ENCODE measurements at regions not wholly inside any gene's neighbourhood (a gene's known extent, or its start where the extent isn't known, plus 50 kb on each side); places are given as distances from the start of the nearest gene placed in this dataset.

DNA sequence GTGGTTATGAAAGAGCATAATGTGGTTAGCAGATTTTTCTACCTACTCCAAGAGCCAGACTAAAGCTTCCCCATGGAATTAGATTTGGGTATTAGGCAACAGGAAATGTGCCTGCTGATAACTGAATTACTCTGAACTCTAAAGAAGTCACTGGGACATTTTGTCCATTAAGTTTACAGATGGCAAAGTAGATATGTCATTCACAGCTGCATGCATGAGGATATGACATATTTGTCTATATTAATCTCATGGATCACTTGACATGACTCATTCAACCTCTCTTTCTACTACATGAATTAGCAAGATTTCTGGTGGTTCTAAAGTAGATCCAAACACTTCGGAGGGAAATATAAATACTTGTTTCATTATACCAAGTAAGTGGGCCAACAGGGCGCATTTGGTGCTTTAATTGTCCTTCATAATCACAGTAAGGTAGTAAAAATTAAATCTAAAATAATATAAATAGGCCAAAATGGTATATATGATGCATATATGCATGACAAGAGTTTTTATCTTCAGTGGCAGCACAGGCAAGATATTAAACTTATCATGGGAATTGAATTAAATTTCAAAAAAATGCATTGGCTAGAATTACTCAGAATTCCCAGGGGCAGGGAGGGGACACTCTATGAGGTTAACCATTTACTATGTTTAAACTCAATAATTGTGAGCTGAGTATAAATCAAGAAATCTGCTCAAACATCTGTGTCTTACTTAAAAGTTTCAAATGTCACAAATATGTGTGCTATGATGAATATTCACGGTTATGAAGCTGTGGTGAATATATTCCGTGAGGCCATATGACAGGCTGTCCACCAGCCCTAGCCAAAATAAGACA is 365.3 kb upstream of the KCNMB2 start:
- Histone ChIP-seq H3K9me3 (ENCODE audit: control insufficient read depth in 5 of 5, low read length in 5 of 5) (peaks cover 0 to 3% (median 0%) of the 10 kb centered on the region in 5 donors), H3K4me1 (ENCODE audit: control insufficient read depth in 5 of 5, insufficient read depth in 5 of 5, low read length in 5 of 5) (peaks cover 0 to 21% (median 14%) of the 10 kb centered on the region in 5 donors), H3K27ac (ENCODE audit: low read depth, low read length) (no peak overlapping the region), H3K36me3 (ENCODE audit: control insufficient read depth in 5 of 5, insufficient read depth in 5 of 5, low read length in 5 of 5) (no peaks in the 10 kb centered on the region), H3K27me3 (ENCODE audit: control insufficient read depth in 5 of 5, insufficient read depth in 4 of 5, low read length in 5 of 5) (no peaks in the 10 kb centered on the region), H3K4me3 (ENCODE audit: low read depth in 1 of 5, low read length in 5 of 5) (no peak overlapping the region), H3K9ac (ENCODE audit: low read length in 5 of 5) (no peak overlapping the region)

DNA sequence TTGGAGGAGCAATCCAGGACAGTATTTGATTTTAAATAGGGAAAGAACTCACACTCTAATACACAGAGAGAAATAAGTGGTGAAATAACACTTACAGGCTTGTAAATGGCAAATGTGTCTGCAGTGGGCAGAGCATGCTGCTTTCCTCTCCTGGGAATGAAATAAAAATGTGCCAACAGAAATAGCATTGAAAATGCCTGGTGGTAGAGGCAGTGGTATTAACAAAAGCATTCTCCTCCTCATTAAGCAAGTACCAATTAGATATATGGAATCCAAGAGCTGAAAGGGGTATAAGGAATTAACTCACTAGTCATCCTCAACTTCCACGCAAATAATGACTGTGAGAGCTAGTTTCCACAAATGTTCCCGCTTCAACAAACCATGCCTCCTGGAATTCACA is 364.1 kb upstream of the KCNMB2 start:
- H3K9ac ChIP-seq (ENCODE audit: low read length in 5 of 5): no peak overlapping the region
- H3K4me1 ChIP-seq (ENCODE audit: control insufficient read depth in 5 of 5, insufficient read depth in 5 of 5, low read length in 5 of 5): peaks cover 0 to 21% (median 14%) of the 10 kb centered on the region in 5 donors
- peaks cover 0 to 3% (median 0%) of the 10 kb centered on the region in 5 donors for H3K9me3 ChIP-seq (ENCODE audit: control insufficient read depth in 5 of 5, low read length in 5 of 5)
- no peaks in the 10 kb centered on the region for H3K36me3 ChIP-seq (ENCODE audit: control insufficient read depth in 5 of 5, insufficient read depth in 5 of 5, low read length in 5 of 5)
- no peaks in the 10 kb centered on the region for H3K27me3 ChIP-seq (ENCODE audit: control insufficient read depth in 5 of 5, insufficient read depth in 4 of 5, low read length in 5 of 5)
- H3K27ac ChIP-seq (ENCODE audit: low read depth, low read length): no peak overlapping the region
- no peak overlapping the region for H3K4me3 ChIP-seq (ENCODE audit: low read depth in 1 of 5, low read length in 5 of 5)

DNA sequence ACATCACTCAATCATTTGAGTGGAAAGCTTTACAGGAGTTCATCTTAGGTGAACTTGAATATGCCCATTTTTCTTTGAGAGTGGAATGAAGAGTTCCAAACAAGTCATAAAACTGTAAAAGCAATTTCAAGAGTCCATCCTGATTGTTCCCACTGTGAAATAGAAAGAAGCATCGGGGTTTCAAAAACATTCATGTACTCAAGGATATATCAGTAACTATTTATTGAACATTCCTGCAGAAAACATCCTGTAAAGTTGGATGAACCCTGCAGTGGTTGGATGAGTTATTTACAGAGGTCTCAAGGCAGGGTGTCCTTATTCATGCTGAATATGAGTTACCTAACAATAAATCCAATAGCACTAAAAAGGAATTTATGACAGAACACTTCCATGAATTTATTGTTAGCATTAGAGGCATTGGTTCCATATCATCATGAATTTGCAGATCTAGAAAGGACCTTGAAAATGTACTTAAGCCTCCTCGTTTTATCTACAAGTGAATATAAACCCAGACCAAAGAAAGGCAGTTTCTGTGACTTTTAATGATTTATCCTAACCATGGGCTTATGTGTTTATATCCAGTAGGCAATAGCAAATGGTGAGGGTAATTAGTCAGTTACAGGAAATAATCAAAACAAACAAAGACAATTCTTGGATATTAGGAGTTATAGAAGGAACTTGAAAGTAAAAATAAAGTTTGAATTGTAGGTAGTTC is 361.9 kb upstream of the KCNMB2 start:
- H3K36me3 ChIP-seq (ENCODE audit: control insufficient read depth in 5 of 5, insufficient read depth in 5 of 5, low read length in 5 of 5): no peaks in the 10 kb centered on the region
- no peaks in the 10 kb centered on the region for H3K9me3 ChIP-seq (ENCODE audit: control insufficient read depth in 5 of 5, low read length in 5 of 5)
- no peak overlapping the region for H3K9ac ChIP-seq (ENCODE audit: low read length in 5 of 5)
- H3K4me3 ChIP-seq (ENCODE audit: low read depth in 1 of 5, low read length in 5 of 5): no peak overlapping the region
- H3K27ac ChIP-seq (ENCODE audit: low read depth, low read length): no peak overlapping the region
- H3K4me1 ChIP-seq (ENCODE audit: control insufficient read depth in 5 of 5, insufficient read depth in 5 of 5, low read length in 5 of 5): peaks cover 0 to 21% (median 14%) of the 10 kb centered on the region in 5 donors
- H3K27me3 ChIP-seq (ENCODE audit: control insufficient read depth in 5 of 5, insufficient read depth in 4 of 5, low read length in 5 of 5): no peaks in the 10 kb centered on the region

DNA sequence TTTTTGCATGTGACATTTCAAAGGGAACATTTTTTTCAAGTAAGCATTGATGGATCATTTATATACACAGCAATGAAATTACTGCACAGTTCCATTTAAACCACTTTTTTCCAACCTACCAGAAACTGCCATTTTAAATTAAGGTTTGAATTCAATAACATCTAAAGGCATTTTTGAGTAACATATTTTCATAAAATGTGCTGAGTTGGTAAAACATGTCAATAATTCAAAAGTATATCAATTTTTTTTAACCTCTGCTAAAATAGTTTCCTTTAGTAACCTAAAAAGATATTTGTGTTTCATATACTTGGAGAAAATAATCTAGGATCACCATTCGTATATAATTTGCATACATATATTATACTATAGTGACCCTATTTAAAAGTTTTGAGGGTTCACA is 355.1 kb upstream of the KCNMB2 start:
- Histone ChIP-seq H3K9me3 (ENCODE audit: control insufficient read depth in 5 of 5, low read length in 5 of 5) (no peaks in the 10 kb centered on the region), H3K4me1 (ENCODE audit: control insufficient read depth in 5 of 5, insufficient read depth in 5 of 5, low read length in 5 of 5) (peaks cover 0 to 2% (median 0%) of the 10 kb centered on the region in 5 donors), H3K36me3 (ENCODE audit: control insufficient read depth in 5 of 5, insufficient read depth in 5 of 5, low read length in 5 of 5) (no peaks in the 10 kb centered on the region), H3K27ac (ENCODE audit: low read depth, low read length) (no peak overlapping the region), H3K4me3 (ENCODE audit: low read depth in 1 of 5, low read length in 5 of 5) (no peak overlapping the region), H3K27me3 (ENCODE audit: control insufficient read depth in 5 of 5, insufficient read depth in 4 of 5, low read length in 5 of 5) (no peaks in the 10 kb centered on the region), H3K9ac (ENCODE audit: low read length in 5 of 5) (no peak overlapping the region)

DNA sequence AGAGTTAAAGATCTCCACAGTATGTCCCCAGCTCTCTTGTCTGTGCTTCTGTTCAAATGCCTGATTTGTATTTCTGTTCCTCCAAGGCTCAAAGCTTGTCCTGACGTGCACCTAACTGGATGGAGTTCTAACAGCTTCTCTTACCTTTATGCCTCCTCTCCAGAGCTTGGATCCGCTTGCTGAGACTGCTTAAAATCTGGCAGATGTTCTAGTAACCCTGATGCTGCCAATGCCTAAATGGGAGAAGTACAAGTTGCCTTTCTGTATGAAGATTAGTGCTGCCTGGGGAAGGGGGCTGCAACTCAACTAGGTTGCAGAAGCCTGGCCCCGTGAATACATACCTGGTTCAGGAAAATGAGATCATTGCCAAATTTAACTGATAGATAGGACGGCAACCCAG is 354.5 kb upstream of the KCNMB2 start:
- Histone ChIP-seq H3K9me3 (ENCODE audit: control insufficient read depth in 5 of 5, low read length in 5 of 5) (no peaks in the 10 kb centered on the region), H3K27me3 (ENCODE audit: control insufficient read depth in 5 of 5, insufficient read depth in 4 of 5, low read length in 5 of 5) (no peaks in the 10 kb centered on the region), H3K36me3 (ENCODE audit: control insufficient read depth in 5 of 5, insufficient read depth in 5 of 5, low read length in 5 of 5) (no peaks in the 10 kb centered on the region), H3K9ac (ENCODE audit: low read length in 5 of 5) (no peak overlapping the region), H3K27ac (ENCODE audit: low read depth, low read length) (no peak overlapping the region), H3K4me3 (ENCODE audit: low read depth in 1 of 5, low read length in 5 of 5) (no peak overlapping the region), H3K4me1 (ENCODE audit: control insufficient read depth in 5 of 5, insufficient read depth in 5 of 5, low read length in 5 of 5) (peaks cover 0 to 2% (median 0%) of the 10 kb centered on the region in 5 donors)

DNA sequence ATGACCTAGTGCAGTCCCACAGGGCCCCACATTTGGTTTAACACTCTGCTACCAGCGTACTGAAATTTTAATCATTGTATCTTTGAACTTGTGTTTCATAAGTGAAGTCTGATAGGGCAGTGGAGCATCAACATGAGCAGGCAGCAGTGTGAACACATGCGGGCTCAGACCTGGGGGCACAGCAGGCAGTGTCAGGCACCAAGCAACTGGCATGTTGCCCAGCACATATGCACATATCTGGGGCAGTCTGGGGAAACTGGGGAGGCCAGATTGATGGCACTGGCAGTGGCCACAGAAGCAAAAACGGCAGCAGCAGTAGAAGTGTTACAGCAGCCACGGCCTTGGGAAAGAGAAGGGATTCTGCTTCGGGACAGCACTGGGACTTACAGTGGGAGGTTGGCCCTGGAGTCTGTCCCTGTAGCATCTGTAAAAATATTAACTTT is 353.9 kb upstream of the KCNMB2 start:
- Histone ChIP-seq H3K36me3 (ENCODE audit: control insufficient read depth in 5 of 5, insufficient read depth in 5 of 5, low read length in 5 of 5) (no peaks in the 10 kb centered on the region), H3K27ac (ENCODE audit: low read depth, low read length) (no peak overlapping the region), H3K4me1 (ENCODE audit: control insufficient read depth in 5 of 5, insufficient read depth in 5 of 5, low read length in 5 of 5) (peaks cover 0 to 2% (median 0%) of the 10 kb centered on the region in 5 donors), H3K4me3 (ENCODE audit: low read depth in 1 of 5, low read length in 5 of 5) (no peak overlapping the region), H3K9ac (ENCODE audit: low read length in 5 of 5) (no peak overlapping the region), H3K27me3 (ENCODE audit: control insufficient read depth in 5 of 5, insufficient read depth in 4 of 5, low read length in 5 of 5) (no peaks in the 10 kb centered on the region), H3K9me3 (ENCODE audit: control insufficient read depth in 5 of 5, low read length in 5 of 5) (no peaks in the 10 kb centered on the region)

DNA sequence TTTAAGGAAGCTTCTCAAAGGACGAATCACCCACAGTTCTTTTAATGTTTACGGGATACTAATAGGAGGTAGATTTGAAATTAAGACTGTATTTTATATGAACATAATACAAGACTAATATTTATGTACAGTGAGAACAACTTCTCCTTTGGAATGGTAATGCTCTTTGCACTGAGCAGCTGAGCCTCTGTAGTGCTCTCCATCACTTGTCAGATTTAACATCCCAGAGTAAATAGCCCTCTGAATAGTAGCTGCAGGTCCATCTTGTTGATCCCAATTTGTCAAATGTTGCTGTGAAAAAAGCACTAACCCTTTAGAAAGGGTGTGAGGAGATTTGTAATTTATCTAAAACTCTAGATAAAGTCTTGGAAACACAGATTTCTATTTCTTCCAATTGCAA is 351.4 kb upstream of the KCNMB2 start:
- H3K27ac ChIP-seq (ENCODE audit: low read depth, low read length): no peak overlapping the region
- H3K27me3 ChIP-seq (ENCODE audit: control insufficient read depth in 5 of 5, insufficient read depth in 4 of 5, low read length in 5 of 5): no peaks in the 10 kb centered on the region
- H3K9ac ChIP-seq (ENCODE audit: low read length in 5 of 5): no peak overlapping the region
- H3K9me3 ChIP-seq (ENCODE audit: control insufficient read depth in 5 of 5, low read length in 5 of 5): no peaks in the 10 kb centered on the region
- H3K4me3 ChIP-seq (ENCODE audit: low read depth in 1 of 5, low read length in 5 of 5): no peak overlapping the region
- H3K4me1 ChIP-seq (ENCODE audit: control insufficient read depth in 5 of 5, insufficient read depth in 5 of 5, low read length in 5 of 5): peaks cover 0 to 2% (median 0%) of the 10 kb centered on the region in 5 donors
- H3K36me3 ChIP-seq (ENCODE audit: control insufficient read depth in 5 of 5, insufficient read depth in 5 of 5, low read length in 5 of 5): no peaks in the 10 kb centered on the region

DNA sequence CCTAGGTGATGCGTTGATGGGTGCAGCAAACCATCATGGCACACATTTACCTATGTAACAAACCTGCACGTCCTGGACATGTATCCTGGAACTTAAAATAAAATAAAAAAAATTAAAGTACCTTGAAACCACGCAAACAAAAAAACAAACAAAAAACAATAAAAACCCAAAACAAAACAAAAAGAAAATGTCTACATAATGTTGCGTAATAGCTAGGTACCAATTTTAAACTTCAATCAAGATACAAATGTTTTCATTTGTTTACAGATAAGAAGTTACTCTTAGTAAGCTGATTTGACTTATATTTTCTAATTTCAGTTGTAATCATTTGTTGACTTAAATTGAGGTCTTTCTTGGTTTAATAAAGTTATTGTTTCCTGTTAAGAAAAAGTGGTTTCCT is 349.6 kb upstream of the KCNMB2 start:
- no peaks in the 10 kb centered on the region for H3K27me3 ChIP-seq (ENCODE audit: control insufficient read depth in 5 of 5, insufficient read depth in 4 of 5, low read length in 5 of 5)
- no peaks in the 10 kb centered on the region for H3K36me3 ChIP-seq (ENCODE audit: control insufficient read depth in 5 of 5, insufficient read depth in 5 of 5, low read length in 5 of 5)

DNA sequence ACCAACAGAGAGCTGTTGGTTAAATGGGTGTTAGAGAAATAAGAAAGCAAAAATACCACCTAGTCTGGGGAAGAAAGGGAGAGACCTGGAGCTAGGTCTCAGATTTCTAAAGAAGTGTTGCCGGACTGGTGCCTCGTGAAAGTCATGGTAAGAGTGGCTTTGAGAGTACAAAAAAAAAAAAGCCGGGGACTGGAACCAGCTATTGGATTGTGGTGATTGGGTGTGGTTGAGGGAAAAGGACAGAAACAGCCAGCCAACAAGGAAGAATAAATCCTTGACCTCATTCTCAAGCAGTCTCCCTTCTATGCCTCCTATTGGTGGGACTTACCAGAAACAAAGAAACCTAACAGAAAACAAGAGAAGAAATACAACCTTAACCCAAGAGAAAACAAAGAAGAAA is 346.4 kb upstream of the KCNMB2 start:
- no peaks in the 10 kb centered on the region for H3K9me3 ChIP-seq (ENCODE audit: control insufficient read depth in 5 of 5, low read length in 5 of 5)
- H3K9ac ChIP-seq (ENCODE audit: low read length in 5 of 5): no peak overlapping the region
- no peaks in the 10 kb centered on the region for H3K27me3 ChIP-seq (ENCODE audit: control insufficient read depth in 5 of 5, insufficient read depth in 4 of 5, low read length in 5 of 5)
- no peaks in the 10 kb centered on the region for H3K36me3 ChIP-seq (ENCODE audit: control insufficient read depth in 5 of 5, insufficient read depth in 5 of 5, low read length in 5 of 5)
- no peaks in the 10 kb centered on the region for H3K4me1 ChIP-seq (ENCODE audit: control insufficient read depth in 5 of 5, insufficient read depth in 5 of 5, low read length in 5 of 5)
- H3K27ac ChIP-seq (ENCODE audit: low read depth, low read length): no peak overlapping the region
- H3K4me3 ChIP-seq (ENCODE audit: low read depth in 1 of 5, low read length in 5 of 5): no peak overlapping the region

More for the DNA sequence above, 349.6 kb upstream of the KCNMB2 start:
- no peak overlapping the region for H3K4me3 ChIP-seq (ENCODE audit: low read depth in 1 of 5, low read length in 5 of 5)
- no peak overlapping the region for H3K27ac ChIP-seq (ENCODE audit: low read depth, low read length)
- H3K9me3 ChIP-seq (ENCODE audit: control insufficient read depth in 5 of 5, low read length in 5 of 5): no peaks in the 10 kb centered on the region
- no peak overlapping the region for H3K9ac ChIP-seq (ENCODE audit: low read length in 5 of 5)
- peaks cover 0 to 2% (median 0%) of the 10 kb centered on the region in 5 donors for H3K4me1 ChIP-seq (ENCODE audit: control insufficient read depth in 5 of 5, insufficient read depth in 5 of 5, low read length in 5 of 5)

DNA sequence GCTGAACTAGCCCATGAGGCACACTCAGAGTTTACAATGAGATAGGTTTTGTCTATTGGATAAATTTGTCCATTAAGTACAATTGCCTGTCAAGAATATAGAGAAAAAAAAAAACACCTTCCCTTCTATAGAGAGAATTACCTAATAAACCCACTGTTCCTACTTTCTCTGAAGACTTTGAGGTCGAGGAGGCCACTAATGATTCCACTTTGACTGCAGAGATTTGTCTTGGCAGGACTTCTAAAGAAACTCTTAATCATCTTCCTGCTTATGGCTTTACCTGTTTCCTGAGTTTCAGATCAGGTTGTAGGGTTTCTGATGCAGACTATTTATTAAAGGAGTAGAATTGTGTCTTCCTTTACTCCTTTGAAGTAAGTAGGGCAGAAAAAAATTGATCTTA is 342.4 kb upstream of the KCNMB2 start:
- H3K36me3 ChIP-seq (ENCODE audit: control insufficient read depth in 5 of 5, insufficient read depth in 5 of 5, low read length in 5 of 5): no peaks in the 10 kb centered on the region
- no peaks in the 10 kb centered on the region for H3K27me3 ChIP-seq (ENCODE audit: control insufficient read depth in 5 of 5, insufficient read depth in 4 of 5, low read length in 5 of 5)
- H3K4me1 ChIP-seq (ENCODE audit: control insufficient read depth in 5 of 5, insufficient read depth in 5 of 5, low read length in 5 of 5): peaks cover 0 to 3% (median 0%) of the 10 kb centered on the region in 5 donors
- H3K9me3 ChIP-seq (ENCODE audit: control insufficient read depth in 5 of 5, low read length in 5 of 5): no peaks in the 10 kb centered on the region
- H3K4me3 ChIP-seq (ENCODE audit: low read depth in 1 of 5, low read length in 5 of 5): no peak overlapping the region
- H3K9ac ChIP-seq (ENCODE audit: low read length in 5 of 5): no peak overlapping the region
- H3K27ac ChIP-seq (ENCODE audit: low read depth, low read length): no peak overlapping the region
